ENCODE measurements at regions not wholly inside any gene's neighbourhood (a gene's known extent, or its start where the extent isn't known, plus 50 kb on each side); places are given as distances from the start of the nearest gene placed in this dataset.

DNA sequence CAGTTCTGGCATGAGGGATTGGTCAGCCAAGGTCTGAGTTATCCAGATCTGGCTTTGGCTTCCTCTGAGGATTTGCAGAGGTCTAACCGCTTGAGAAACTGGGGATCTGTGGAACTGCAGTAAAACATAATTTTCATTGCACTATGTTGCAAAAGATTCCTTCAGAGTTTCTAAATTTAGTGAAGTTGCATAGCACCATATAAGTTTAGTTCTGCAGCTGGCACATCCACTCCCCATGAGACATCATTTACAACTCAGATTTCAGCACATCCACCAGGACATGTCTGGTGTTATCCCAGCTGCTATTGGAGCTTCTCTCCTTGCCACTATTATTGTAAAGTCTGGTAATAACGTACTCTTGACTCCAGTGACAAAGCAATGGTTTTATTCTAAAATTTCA is 181.5 kb downstream of the CWF19L2 start:
- DNase-seq (ENCODE audit: low spot score), result no peak
- no peak overlapping the region for H3K27ac ChIP-seq (ENCODE audit: low read depth in 1 of 2, low read length in 2 of 2)

GRCh38 chr11:107275632-107276031 is 182.0 kb downstream of the CWF19L2 start:
- Histone ChIP-seq H3K4me3 (ENCODE audit: low read depth in 1 of 3, low read length in 3 of 3) (no peak overlapping the region), H3K9ac (ENCODE audit: low read depth in 1 of 2, low read length in 2 of 2) (no peak overlapping the region), H3K4me1 (ENCODE audit: control insufficient read depth in 4 of 4, insufficient read depth in 4 of 4, low read length in 3 of 4) (no peaks in the 10 kb centered on the region), H3K36me3 (ENCODE audit: control insufficient read depth in 4 of 4, insufficient read depth in 3 of 4, low read depth in 1 of 4, low read length in 3 of 4) (no peaks in the 10 kb centered on the region), H3K9me3 (ENCODE audit: control insufficient read depth in 4 of 4, low read length in 3 of 4) (peaks cover 0 to 3% (median 0%) of the 10 kb centered on the region in 4 donors), H3K27me3 (ENCODE audit: control insufficient read depth in 4 of 4, insufficient read depth in 4 of 4, low read length in 3 of 4) (no peaks in the 10 kb centered on the region), H3K27ac (ENCODE audit: low read depth in 1 of 2, low read length in 2 of 2) (no peak overlapping the region)
- 79% methylated on average over 1 of the region's 1 CpG for WGBS
- DNase-seq (ENCODE audit: low spot score), result no peak
- TF ChIP-seq ZBTB33 (IDR thresholded peaks at IDR 0.05) (no peak), YY1 (IDR thresholded peaks at IDR 0.05) (no peak), RXRA (IDR thresholded peaks at IDR 0.05) (no peak), FOXA1 (IDR thresholded peaks at IDR 0.05) (no peak), ATF3 (IDR thresholded peaks at IDR 0.05) (no peak), GABPA (IDR thresholded peaks at IDR 0.05 in 1 of 2, conservative IDR thresholded peaks at IDR 0.05 in 1 of 2) (no peak)
- TF ChIP-seq, protein P1, sequence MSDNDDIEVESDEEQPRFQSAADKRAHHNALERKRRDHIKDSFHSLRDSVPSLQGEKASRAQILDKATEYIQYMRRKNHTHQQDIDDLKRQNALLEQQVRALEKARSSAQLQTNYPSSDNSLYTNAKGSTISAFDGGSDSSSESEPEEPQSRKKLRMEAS (IDR thresholded peaks at IDR 0.05), result no peak

More for the DNA sequence above, 181.5 kb downstream of the CWF19L2 start:
- no peaks in the 10 kb centered on the region for H3K4me1 ChIP-seq (ENCODE audit: control insufficient read depth in 4 of 4, insufficient read depth in 4 of 4, low read length in 3 of 4)
- H3K9me3 ChIP-seq (ENCODE audit: control insufficient read depth in 4 of 4, low read length in 3 of 4), result peaks cover 0 to 3% (median 0%) of the 10 kb centered on the region in 4 donors
- H3K4me3 ChIP-seq (ENCODE audit: low read depth in 1 of 3, low read length in 3 of 3), result no peak overlapping the region
- no peaks in the 10 kb centered on the region for H3K27me3 ChIP-seq (ENCODE audit: control insufficient read depth in 4 of 4, insufficient read depth in 4 of 4, low read length in 3 of 4)
- TF ChIP-seq JUND (IDR thresholded peaks at IDR 0.05) (no peak), GABPA (IDR thresholded peaks at IDR 0.05 in 1 of 2, conservative IDR thresholded peaks at IDR 0.05 in 1 of 2) (no peak)
- no peak overlapping the region for H3K9ac ChIP-seq (ENCODE audit: low read depth in 1 of 2, low read length in 2 of 2)
- WGBS, result 83% methylated on average over 2 of the region's 2 CpGs
- H3K36me3 ChIP-seq (ENCODE audit: control insufficient read depth in 4 of 4, insufficient read depth in 3 of 4, low read depth in 1 of 4, low read length in 3 of 4), result no peaks in the 10 kb centered on the region

DNA sequence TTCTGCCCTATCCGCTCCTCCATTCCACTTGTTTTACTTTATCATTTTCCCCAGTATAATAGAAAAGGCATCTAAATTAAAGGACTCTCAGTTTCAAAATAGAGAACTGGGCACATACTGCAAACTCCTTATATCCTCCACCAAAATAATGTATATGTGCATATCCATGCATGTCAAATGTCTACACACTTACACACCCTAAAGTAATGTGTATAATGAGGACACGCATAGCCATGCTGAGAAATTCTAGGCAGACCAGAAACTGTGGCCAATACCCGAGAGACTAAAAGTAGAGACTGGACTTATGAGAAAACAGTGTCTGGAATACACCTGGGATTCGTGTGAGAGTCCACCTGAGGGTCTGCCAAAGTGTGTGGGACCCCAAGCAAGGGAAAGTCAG is 183.5 kb downstream of the CWF19L2 start:
- Histone ChIP-seq H3K36me3 (ENCODE audit: control insufficient read depth in 4 of 4, insufficient read depth in 3 of 4, low read depth in 1 of 4, low read length in 3 of 4) (no peaks in the 10 kb centered on the region), H3K27me3 (ENCODE audit: control insufficient read depth in 4 of 4, insufficient read depth in 4 of 4, low read length in 3 of 4) (no peaks in the 10 kb centered on the region), H3K4me1 (ENCODE audit: control insufficient read depth in 4 of 4, insufficient read depth in 4 of 4, low read length in 3 of 4) (no peaks in the 10 kb centered on the region), H3K9ac (ENCODE audit: low read depth in 1 of 2, low read length in 2 of 2) (no peak overlapping the region), H3K9me3 (ENCODE audit: control insufficient read depth in 4 of 4, low read length in 3 of 4) (no peaks in the 10 kb centered on the region), H3K4me3 (ENCODE audit: low read depth in 1 of 3, low read length in 3 of 3) (no peak overlapping the region), H3K27ac (ENCODE audit: low read depth in 1 of 2, low read length in 2 of 2) (no peak overlapping the region)
- 90% methylated on average over 4 of the region's 4 CpGs for WGBS
- no peak for DNase-seq (ENCODE audit: low spot score)
- TF ChIP-seq, protein P1 (IDR thresholded peaks at IDR 0.05), result no peak
- TF ChIP-seq ATF3 (IDR thresholded peaks at IDR 0.05) (no peak), RAD21 (IDR thresholded peaks at IDR 0.05) (no peak), ZBTB33 (IDR thresholded peaks at IDR 0.05) (no peak), EGR1 (IDR thresholded peaks at IDR 0.05; ENCODE audit: low read depth in 2 of 2) (no peak), GABPA (IDR thresholded peaks at IDR 0.05 in 1 of 2, conservative IDR thresholded peaks at IDR 0.05 in 1 of 2) (no peak), SP1 (IDR thresholded peaks at IDR 0.05) (no peak), NR2F2 (IDR thresholded peaks at IDR 0.05) (no peak), HNF4G (IDR thresholded peaks at IDR 0.05) (no peak), FOXA2 (IDR thresholded peaks at IDR 0.05) (no peak), HNF4A (conservative IDR thresholded peaks at IDR 0.05) (no peak), TAF1 (conservative IDR thresholded peaks at IDR 0.05) (no peak), FOXA1 (IDR thresholded peaks at IDR 0.05) (no peak), YY1 (IDR thresholded peaks at IDR 0.05) (no peak), RXRA (IDR thresholded peaks at IDR 0.05) (no peak), JUND (IDR thresholded peaks at IDR 0.05) (no peak)
- TF ChIP-seq, protein P2, sequence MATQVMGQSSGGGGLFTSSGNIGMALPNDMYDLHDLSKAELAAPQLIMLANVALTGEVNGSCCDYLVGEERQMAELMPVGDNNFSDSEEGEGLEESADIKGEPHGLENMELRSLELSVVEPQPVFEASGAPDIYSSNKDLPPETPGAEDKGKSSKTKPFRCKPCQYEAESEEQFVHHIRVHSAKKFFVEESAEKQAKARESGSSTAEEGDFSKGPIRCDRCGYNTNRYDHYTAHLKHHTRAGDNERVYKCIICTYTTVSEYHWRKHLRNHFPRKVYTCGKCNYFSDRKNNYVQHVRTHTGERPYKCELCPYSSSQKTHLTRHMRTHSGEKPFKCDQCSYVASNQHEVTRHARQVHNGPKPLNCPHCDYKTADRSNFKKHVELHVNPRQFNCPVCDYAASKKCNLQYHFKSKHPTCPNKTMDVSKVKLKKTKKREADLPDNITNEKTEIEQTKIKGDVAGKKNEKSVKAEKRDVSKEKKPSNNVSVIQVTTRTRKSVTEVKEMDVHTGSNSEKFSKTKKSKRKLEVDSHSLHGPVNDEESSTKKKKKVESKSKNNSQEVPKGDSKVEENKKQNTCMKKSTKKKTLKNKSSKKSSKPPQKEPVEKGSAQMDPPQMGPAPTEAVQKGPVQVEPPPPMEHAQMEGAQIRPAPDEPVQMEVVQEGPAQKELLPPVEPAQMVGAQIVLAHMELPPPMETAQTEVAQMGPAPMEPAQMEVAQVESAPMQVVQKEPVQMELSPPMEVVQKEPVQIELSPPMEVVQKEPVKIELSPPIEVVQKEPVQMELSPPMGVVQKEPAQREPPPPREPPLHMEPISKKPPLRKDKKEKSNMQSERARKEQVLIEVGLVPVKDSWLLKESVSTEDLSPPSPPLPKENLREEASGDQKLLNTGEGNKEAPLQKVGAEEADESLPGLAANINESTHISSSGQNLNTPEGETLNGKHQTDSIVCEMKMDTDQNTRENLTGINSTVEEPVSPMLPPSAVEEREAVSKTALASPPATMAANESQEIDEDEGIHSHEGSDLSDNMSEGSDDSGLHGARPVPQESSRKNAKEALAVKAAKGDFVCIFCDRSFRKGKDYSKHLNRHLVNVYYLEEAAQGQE (IDR thresholded peaks at IDR 0.05), result no peak

Measured in liver (tissue), 7 donors.